Natural killer cell treated with Interleukin-12 subunit alpha and Interleukin-12 subunit beta and Interleukin-15 and Interleukin-18, amount 100 ng/mL, for 72 hours (primary cell): ENCODE measurements at regions not wholly inside any gene's neighbourhood (a gene's known extent, or its start where the extent isn't known, plus 50 kb on each side); places are given as distances from the start of the nearest gene placed in this dataset.

Experiments
- ATAC-seq, 2 donors: fragments of 150-1000 bp; cut with Tn5 transposase in 1 of 2; sonication (Bioruptor Pico), chemical (Tn5 transposase) in 1 of 2; 2 replicates each; pipeline ENCODE4 v1.10.0; 2021
- DNase-seq: peaks from one replicate; pipeline ENCODE4 v3.0.0; 2022; ENCODE audit warnings: low spot score
- H3K27ac Mint-ChIP-seq, 2 donors: 1 replicate in 1 of 2; 2 replicates in 1 of 2; pipeline ENCODE4 v1.8.0; 2022; ENCODE audit warnings: mixed read lengths in 2 of 2, mild to moderate bottlenecking in 1 of 2, moderate library complexity in 1 of 2
- H3K27me3 Mint-ChIP-seq, 2 donors: 1 replicate in 1 of 2; 2 replicates in 1 of 2; pipeline ENCODE4 v1.8.0; 2022; ENCODE audit warnings: mixed read lengths in 2 of 2
- H3K36me3 Mint-ChIP-seq: one replicate; pipeline ENCODE4 v1.8.0; 2022; ENCODE audit warnings: mixed read lengths
- H3K4me1 Mint-ChIP-seq, 2 donors: 1 replicate in 1 of 2; 2 replicates in 1 of 2; pipeline ENCODE4 v1.8.0; 2022; ENCODE audit warnings: low read depth in 2 of 2, mixed read lengths in 2 of 2, mild to moderate bottlenecking in 1 of 2
- H3K4me3 Mint-ChIP-seq: one replicate; pipeline ENCODE4 v1.8.0; 2022; ENCODE audit warnings: mixed read lengths
- H3K9me3 Mint-ChIP-seq: 2 replicates; pipeline ENCODE4 v1.8.0; 2022; ENCODE audit warnings: mixed read lengths

DNA sequence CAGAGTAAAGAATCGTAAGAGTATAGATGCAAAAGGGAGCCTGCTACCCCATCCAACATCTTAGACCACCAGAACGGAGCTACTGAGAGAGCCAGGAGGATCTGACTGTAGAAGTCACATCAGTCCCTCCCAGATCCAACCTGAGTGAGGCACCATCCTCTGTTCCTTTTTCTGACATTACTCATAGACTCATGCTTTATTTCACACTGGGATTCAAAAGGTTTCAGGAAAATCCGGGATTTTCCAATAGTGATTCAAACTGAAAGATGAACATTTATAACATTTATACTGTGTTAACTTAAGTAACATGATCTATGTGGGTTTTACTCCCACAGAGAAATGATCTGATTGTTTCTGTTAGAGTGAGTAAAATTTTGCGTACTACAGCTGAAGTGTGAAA lies 868.6 kb upstream of the GJE1 start:
- no peaks in the 10 kb centered on the region for H3K4me1 Mint-ChIP-seq
- no peak overlapping the region for H3K27ac Mint-ChIP-seq
- no peaks in the 10 kb centered on the region for H3K27me3 Mint-ChIP-seq
- no peaks in the 10 kb centered on the region for H3K9me3 Mint-ChIP-seq
- no peaks in the 10 kb centered on the region for H3K36me3 Mint-ChIP-seq
- no peak overlapping the region for H3K4me3 Mint-ChIP-seq
- DNase-seq (no peak), ATAC-seq (no peak)

DNA sequence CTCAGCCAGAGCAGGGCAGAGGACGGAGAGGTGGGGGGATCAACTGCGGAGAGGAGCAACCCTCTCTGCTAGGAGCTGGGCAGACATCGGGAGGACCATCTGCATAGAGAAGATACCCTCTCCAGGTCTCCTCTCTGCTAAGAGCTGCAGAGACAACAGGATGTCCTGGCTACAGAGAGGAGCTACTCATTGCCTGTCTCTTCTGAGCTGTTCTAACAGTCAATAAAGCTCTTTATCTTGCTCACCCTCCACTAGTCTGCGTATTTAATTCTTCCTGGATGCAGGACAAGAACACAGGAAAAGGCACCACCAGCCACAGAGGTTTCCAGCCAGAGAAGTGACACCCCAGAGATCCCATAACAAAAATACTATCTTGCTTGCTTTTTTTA lies 871.1 kb upstream of the GJE1 start:
- Mint-ChIP-seq H3K27me3 (no peaks in the 10 kb centered on the region), H3K9me3 (no peaks in the 10 kb centered on the region)

GRCh38 chr6:141261016-141261671 lies 871.6 kb upstream of the GJE1 start:
- no peaks in the 10 kb centered on the region for H3K9me3 Mint-ChIP-seq
- H3K4me1 Mint-ChIP-seq, result no peaks in the 10 kb centered on the region
- H3K36me3 Mint-ChIP-seq, result no peaks in the 10 kb centered on the region
- no peaks in the 10 kb centered on the region for H3K27me3 Mint-ChIP-seq
- no peak overlapping the region for H3K27ac Mint-ChIP-seq
- ATAC-seq (peak; percentile 48 to 59), DNase-seq (no peak)
- H3K4me3 Mint-ChIP-seq, result no peak overlapping the region

More for the DNA sequence above, 871.1 kb upstream of the GJE1 start:
- Mint-ChIP-seq H3K4me3 (no peak overlapping the region), H3K4me1 (no peaks in the 10 kb centered on the region), H3K27ac (no peak overlapping the region), H3K36me3 (no peaks in the 10 kb centered on the region)
- ATAC-seq, result peak; percentile 20 to 31
- DNase-seq, result no peak

- H3K27ac Mint-ChIP-seq, result no peak overlapping the region
These were observed 872.1 kb upstream of the GJE1 start for GRCh38 chr6:141260627-141261015.

DNA sequence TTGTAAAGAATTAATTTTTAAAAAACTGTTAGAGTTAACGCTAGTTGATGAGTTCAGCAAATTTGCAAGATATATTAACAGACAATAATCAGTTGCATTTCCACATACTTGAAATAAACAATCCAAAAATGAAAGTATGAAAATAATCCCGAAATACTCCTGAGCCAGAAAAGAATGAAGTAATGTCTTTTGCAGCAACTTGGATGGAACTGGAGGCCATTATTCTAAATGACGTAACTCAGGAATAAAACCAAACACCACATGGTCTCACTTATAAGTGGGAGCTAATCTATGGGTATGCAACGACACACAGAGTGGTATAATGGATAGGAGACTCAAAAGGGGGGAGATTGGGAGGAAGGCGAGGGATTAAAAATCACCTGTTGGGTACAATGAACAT lies 872.9 kb upstream of the GJE1 start:
- no peaks in the 10 kb centered on the region for H3K4me1 Mint-ChIP-seq
- no peaks in the 10 kb centered on the region for H3K27me3 Mint-ChIP-seq
- no peak overlapping the region for H3K27ac Mint-ChIP-seq
- H3K9me3 Mint-ChIP-seq, result no peaks in the 10 kb centered on the region
- no peak overlapping the region for H3K4me3 Mint-ChIP-seq
- ATAC-seq (no peak), DNase-seq (no peak)
- H3K36me3 Mint-ChIP-seq, result no peaks in the 10 kb centered on the region

More at GRCh38 chr6:141260627-141261015, 872.1 kb upstream of the GJE1 start:
- Mint-ChIP-seq H3K4me1 (no peaks in the 10 kb centered on the region), H3K4me3 (no peak overlapping the region), H3K27me3 (no peaks in the 10 kb centered on the region), H3K9me3 (no peaks in the 10 kb centered on the region), H3K36me3 (no peaks in the 10 kb centered on the region)
- DNase-seq (no peak), ATAC-seq (peak; percentile 36 to 61)

- Mint-ChIP-seq H3K27ac (no peak overlapping the region), H3K9me3 (no peaks in the 10 kb centered on the region), H3K4me3 (no peak overlapping the region), H3K27me3 (no peaks in the 10 kb centered on the region), H3K4me1 (no peaks in the 10 kb centered on the region), H3K36me3 (no peaks in the 10 kb centered on the region)
- ATAC-seq (no peak), DNase-seq (no peak)
These were observed 873.6 kb upstream of the GJE1 start for GRCh38 chr6:141259091-141259490.

DNA sequence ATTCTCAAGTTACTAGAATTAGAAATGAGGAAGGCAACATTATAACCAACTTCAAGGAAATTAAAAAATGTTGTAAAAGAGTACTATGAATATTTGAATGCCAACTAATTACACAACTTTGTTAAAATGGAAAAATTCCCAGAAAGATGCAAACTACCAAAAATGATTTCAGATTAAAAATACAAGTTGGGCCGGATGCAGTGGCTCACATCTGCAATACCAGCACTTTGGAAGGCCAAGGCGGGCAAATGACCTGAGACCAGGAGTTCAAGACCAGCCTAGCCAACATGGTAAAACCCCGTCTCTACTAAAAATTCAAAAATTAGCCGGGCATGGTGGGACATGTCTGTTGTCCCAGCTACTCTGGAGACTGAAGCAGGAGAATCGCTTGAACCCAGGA lies 874.2 kb upstream of the GJE1 start:
- H3K36me3 Mint-ChIP-seq, result no peaks in the 10 kb centered on the region

GRCh38 chr6:141254336-141254735 lies 878.4 kb upstream of the GJE1 start:
- H3K36me3 Mint-ChIP-seq, result no peaks in the 10 kb centered on the region
- no peak overlapping the region for H3K4me3 Mint-ChIP-seq
- DNase-seq (no peak), ATAC-seq (no peak)
- H3K9me3 Mint-ChIP-seq, result no peaks in the 10 kb centered on the region
- no peaks in the 10 kb centered on the region for H3K27me3 Mint-ChIP-seq
- no peak overlapping the region for H3K27ac Mint-ChIP-seq
- no peaks in the 10 kb centered on the region for H3K4me1 Mint-ChIP-seq

More for the DNA sequence above, 874.2 kb upstream of the GJE1 start:
- Mint-ChIP-seq H3K27me3 (no peaks in the 10 kb centered on the region), H3K27ac (no peak overlapping the region), H3K9me3 (no peaks in the 10 kb centered on the region), H3K4me3 (no peak overlapping the region), H3K4me1 (no peaks in the 10 kb centered on the region)
- no peak for DNase-seq
- no peak for ATAC-seq

- H3K4me1 Mint-ChIP-seq, result no peaks in the 10 kb centered on the region
These were observed 879.7 kb upstream of the GJE1 start for GRCh38 chr6:141252828-141253608.

GRCh38 chr6:141251286-141251685 lies 881.4 kb upstream of the GJE1 start:
- Mint-ChIP-seq H3K9me3 (no peaks in the 10 kb centered on the region), H3K4me3 (no peak overlapping the region)
- no peak for DNase-seq

More at GRCh38 chr6:141252828-141253608, 879.7 kb upstream of the GJE1 start:
- Mint-ChIP-seq H3K9me3 (no peaks in the 10 kb centered on the region), H3K4me3 (no peak overlapping the region), H3K36me3 (no peaks in the 10 kb centered on the region), H3K27me3 (no peaks in the 10 kb centered on the region), H3K27ac (no peak overlapping the region)
- DNase-seq, result no peak
- ATAC-seq, result no peak

GRCh38 chr6:141248021-141248799 lies 884.5 kb upstream of the GJE1 start:
- Mint-ChIP-seq H3K27me3 (no peaks in the 10 kb centered on the region), H3K27ac (no peak overlapping the region), H3K9me3 (no peaks in the 10 kb centered on the region), H3K36me3 (no peaks in the 10 kb centered on the region), H3K4me1 (no peaks in the 10 kb centered on the region), H3K4me3 (no peak overlapping the region)
- DNase-seq, result no peak
- ATAC-seq, result no peak

More at GRCh38 chr6:141251286-141251685, 881.4 kb upstream of the GJE1 start:
- Mint-ChIP-seq H3K27me3 (no peaks in the 10 kb centered on the region), H3K4me1 (no peaks in the 10 kb centered on the region), H3K36me3 (no peaks in the 10 kb centered on the region), H3K27ac (no peak overlapping the region)
- ATAC-seq, result no peak

- Mint-ChIP-seq H3K27me3 (no peaks in the 10 kb centered on the region), H3K27ac (no peak overlapping the region), H3K4me3 (no peak overlapping the region), H3K9me3 (no peaks in the 10 kb centered on the region), H3K36me3 (no peaks in the 10 kb centered on the region), H3K4me1 (no peaks in the 10 kb centered on the region)
- ATAC-seq (no peak), DNase-seq (no peak)
These were observed 888.4 kb upstream of the GJE1 start for GRCh38 chr6:141244366-141244765.

- ATAC-seq (no peak), DNase-seq (no peak)
- Mint-ChIP-seq H3K27ac (no peak overlapping the region), H3K36me3 (no peaks in the 10 kb centered on the region), H3K27me3 (no peaks in the 10 kb centered on the region), H3K4me3 (no peak overlapping the region), H3K9me3 (no peaks in the 10 kb centered on the region), H3K4me1 (no peaks in the 10 kb centered on the region)
These were observed 889.8 kb upstream of the GJE1 start for GRCh38 chr6:141242957-141243356.

DNA sequence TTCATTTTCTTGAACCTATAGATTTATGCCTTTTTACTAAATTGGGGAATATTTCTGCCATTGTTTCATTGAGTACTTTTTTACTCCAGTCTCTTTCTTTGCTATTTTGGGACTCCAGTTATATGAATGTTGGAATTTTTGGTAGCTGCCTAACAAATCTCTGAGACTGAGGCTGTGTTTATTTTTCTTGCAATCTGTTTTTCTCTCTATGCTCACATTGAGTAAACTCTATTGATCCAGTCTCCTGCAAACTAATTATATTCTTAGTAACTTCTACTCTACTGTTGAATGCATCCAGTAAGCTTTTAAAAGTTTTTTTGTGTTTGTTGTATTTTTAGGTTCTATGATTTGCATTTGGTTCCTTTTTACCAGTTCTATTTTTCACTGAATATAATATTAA lies 903.4 kb upstream of the GJE1 start:
- H3K36me3 Mint-ChIP-seq, result no peaks in the 10 kb centered on the region

More for the DNA sequence above, 903.4 kb upstream of the GJE1 start:
- H3K27ac Mint-ChIP-seq, result no peak overlapping the region
- DNase-seq, result no peak
- no peaks in the 10 kb centered on the region for H3K27me3 Mint-ChIP-seq
- no peak for ATAC-seq
- no peaks in the 10 kb centered on the region for H3K4me1 Mint-ChIP-seq
- H3K4me3 Mint-ChIP-seq, result no peak overlapping the region
- H3K9me3 Mint-ChIP-seq, result peaks cover 5% of the 10 kb centered on the region
